DND-41 (cell line): ENCODE measurements at regions not wholly inside any gene's neighbourhood (a gene's known extent, or its start where the extent isn't known, plus 50 kb on each side); places are given as distances from the start of the nearest gene placed in this dataset.

Experiments used
- CTCF ChIP-seq: IDR thresholded peaks from 2 replicates; pipeline ENCODE4 v1.5.1; 2012; ENCODE audit warnings: borderline replicate concordance, low read length, moderate library complexity, mild to moderate bottlenecking; ENCODE audit not compliant: poor library complexity, severe bottlenecking; ENCODE audit errors: extremely low read depth
- EZH2 ChIP-seq: IDR thresholded peaks from 3 replicates; pipeline ENCODE4 v1.6.1; 2012; ENCODE audit warnings: borderline replicate concordance, low read depth, mild to moderate bottlenecking, moderate library complexity, low read length, inconsistent platforms; ENCODE audit not compliant: severe bottlenecking

- no peak for TF ChIP-seq CTCF
- no peak for TF ChIP-seq EZH2
These were observed 961.2 kb downstream of the TMEM121 start for GRCh38 chr14:106487600-106487999.
